ENCODE measurements at regions not wholly inside any gene's neighbourhood (a gene's known extent, or its start where the extent isn't known, plus 50 kb on each side); places are given as distances from the start of the nearest gene placed in this dataset.

DNA sequence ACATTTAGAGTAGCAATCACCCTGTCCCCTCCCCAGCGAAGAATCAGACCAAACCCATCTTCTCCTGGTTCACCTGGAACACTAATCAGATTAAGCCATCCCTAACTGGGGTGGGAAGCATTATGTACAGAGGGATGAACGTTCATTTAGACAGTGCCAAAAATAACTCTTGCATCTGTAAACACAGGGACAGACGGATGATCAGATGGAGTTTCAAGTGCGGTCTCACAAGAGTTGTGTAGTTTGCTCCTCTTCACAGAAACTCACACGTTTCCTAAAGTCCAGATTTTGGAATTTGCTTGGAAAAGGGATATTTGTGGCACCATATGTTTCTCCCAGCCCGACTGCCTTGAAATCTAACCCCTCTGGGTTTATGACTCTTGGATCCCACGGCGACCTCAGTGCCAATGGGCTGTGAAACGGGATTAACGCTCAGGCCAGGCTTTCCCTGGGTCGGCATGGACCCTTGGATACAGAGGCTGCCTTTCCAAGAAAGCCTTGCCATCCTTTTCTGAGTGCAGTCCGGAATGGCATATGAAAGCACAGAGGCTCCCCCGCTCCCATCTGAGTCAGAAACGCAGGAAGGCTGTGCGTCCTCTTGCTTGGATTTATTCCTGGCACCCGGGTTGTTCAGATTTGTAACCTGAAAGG, 293.2 kb upstream of the HABP2 start:
- no peak for DNase-seq (ENCODE audit: low spot score)

DNA sequence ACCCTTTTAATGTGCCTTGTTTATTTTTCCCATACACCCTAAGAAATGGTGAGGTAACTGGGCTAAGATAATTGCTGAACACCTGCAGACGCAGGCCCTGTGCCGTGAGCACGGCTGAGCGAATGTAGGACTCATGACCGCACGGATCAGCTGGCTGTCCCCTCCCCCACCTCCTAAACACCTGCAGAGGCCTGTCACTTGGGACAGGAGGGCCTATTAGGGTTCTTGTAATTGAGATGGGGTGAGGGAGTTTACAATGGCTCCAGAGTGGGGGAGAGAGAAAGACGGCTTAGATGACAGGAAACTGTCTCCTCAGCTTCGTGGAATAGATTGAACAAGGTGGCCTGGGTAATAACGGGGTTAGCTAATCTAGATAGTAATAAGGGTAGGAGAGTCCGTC, 291.7 kb upstream of the HABP2 start:
- no peak for DNase-seq (ENCODE audit: low spot score)

DNA sequence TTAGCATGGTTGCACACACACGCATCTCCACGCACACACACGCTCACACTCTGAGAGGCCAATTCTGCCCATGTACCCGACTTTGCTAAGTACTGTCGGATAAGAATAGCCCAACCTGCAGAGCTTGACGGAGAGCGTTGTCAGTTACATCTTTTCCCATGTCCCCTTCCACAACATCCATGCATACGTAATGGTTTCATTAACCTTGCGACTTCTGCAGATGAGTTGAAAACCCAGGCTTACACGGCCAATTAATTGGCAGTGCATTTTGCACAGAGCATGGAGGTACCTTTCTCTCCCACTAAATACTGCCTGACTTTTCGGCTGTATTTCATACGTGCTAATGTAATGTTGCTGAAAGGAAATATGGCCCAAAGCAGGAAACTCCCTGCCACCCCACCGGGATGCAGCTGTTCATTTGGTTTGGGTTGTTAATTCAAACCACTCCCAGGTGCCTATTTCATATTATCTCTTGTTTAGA, 291.2 kb upstream of the HABP2 start:
- no peak for DNase-seq (ENCODE audit: low spot score)

DNA sequence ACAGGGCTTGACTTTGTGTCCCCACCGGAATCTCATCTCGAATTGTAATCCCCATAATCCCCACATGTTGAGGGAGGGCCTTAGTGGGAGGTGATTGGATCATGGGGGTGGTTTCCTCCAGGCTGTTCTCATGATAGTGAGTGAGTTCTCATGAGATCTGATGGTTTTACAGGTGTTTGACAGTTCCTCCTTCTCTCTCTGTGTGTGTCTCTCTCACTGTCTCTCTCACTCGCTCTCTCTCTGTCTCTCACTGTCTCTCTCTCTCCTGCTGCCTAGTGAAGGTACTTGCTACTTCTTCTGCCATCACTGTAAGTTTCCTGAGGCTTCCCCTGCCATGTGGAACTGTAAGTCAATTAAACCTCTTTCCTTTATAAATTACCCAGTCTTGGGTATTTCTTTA, 289.8 kb upstream of the HABP2 start:
- no peak for DNase-seq (ENCODE audit: low spot score)

DNA sequence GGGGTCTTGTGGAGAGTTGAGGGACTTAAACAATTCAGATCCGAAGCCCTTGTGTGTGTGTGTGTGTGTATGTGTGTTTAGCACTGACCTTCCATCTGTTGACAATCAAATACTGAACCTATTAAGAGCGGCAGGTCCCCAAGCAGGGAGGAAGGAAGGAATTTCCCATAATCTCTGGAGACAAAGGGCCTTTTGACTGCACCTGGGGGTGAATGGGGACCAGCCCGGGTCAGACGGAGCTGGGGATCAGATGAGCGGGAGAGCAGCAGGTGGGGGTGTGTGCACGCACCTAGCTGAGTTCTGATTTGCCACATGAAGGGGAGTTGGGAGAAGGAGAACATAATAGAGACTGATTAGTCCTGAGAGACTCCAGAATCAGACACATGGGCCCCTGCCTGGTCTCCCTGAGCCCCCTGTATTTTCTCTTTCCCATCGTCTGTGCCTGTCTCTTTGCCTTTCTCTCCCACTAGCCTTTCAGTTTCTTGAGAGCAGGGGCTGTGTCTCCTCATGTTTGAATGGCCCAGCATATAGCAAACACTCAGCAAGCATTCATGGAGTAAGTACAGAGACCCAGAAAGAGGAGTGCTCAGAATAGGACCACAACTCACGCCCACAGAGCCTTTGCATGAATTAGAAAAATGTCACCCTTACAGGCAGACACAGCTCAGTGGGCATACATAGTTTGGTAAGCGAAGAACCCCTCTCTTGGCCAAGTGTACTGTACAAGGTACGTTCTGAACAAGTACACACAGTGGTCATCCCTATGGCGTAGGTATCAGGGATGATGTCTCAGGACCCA, 288.3 kb upstream of the HABP2 start:
- no peak for DNase-seq (ENCODE audit: low spot score)

DNA sequence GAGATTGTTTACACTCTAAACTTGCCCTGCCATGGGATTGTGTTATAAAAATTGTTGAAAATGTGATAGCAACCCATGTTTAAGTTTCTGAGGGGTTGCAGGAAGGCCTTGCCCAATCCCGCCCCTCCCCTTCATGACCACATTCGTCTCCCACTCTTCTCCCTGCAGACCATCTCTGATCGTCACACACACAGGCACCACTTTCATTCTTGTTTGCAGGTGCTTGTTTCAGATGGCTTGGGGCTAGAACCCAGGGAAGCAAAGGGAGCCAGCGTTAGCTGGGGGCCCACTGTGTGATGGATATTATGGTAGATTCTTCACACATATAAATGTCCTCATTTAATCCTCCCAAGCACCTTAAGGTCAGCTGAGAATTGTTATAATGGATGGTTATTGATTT, 286.7 kb upstream of the HABP2 start:
- DNase-seq (ENCODE audit: low spot score), result no peak

DNA sequence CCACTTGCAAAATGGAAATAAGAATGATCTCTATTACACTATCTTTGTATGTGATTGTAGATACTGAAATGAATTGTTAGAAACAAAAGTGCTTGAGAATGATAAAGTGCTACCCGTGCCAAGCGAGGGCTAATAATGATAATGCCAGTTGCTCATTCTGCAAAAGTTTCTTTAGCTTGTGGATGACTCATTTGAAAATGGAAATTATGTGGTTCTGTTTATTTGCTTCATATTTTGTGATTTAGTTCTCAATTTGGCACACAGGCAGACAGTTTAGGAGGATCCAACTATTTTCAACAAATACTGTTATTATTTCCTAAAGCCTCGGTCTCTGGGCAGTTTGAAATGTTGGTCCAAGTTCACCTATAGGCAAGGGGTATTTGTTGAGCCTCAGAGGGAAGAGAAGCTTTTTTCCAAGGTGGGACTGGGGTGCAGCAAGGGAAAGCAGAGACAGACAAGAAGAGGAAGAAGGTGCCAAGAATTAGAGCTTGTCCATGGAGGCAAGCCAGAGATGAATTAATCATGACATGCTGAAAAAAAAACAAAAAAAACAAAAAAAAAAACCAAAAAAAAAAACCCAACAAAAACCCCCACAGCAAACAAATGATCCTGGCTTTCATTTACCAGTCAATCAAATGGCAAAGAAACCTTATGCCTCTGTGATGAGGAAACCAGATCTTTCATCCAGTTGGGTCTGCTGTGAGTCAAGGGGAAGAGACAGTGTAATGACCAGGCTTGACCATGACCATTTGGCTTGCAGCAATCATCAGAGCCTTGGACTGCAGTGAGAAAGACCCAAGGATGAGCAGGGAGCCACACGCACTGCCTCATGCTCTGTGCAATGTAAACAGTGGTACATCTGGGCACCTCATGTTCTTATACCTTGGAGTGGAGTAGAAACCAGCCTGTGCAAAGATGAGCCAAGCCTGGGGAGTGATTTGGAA, 285.0 kb upstream of the HABP2 start:
- DNase-seq (ENCODE audit: low spot score), result no peak

DNA sequence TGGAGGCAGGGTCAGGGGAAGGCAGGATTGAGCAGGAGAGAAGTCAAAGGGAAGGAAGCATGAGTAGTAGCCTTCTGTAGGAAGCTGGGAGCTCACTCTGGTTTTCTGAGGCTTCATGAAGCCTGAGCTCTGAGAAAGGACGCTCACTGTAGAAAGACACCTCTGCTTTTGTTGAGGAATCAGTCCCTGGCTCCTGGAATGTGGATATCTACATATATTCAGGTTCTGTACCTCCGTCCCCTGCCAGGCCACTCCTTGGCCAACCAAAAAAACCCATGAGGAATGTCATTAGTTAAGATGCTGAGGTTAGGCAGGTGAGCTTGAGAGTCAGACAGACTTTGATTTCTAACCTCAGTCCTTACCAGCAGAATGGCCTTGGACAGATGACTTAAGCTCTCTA, 283.5 kb upstream of the HABP2 start:
- no peak for DNase-seq (ENCODE audit: low spot score)

DNA sequence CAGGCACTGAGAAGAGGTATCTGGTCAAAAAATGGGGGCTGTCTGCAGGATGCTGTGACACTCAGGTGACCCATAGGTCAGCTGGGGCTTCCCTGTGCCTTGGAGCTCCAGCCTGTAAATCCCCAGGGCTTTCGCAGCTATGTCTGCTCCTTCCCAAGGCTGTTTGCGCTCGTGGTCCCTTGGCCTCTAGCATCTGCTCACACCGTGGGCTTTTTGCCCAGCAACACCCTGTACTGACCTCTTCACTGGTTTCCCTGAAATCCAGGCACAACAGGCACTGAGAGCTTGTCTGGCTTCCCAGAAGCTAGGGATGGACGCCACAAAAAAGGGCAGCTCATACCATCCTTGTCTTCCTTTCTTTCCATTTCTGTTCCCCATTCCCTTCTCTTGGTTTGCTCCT, 280.3 kb upstream of the HABP2 start:
- DNase-seq (ENCODE audit: low spot score), result no peak

DNA sequence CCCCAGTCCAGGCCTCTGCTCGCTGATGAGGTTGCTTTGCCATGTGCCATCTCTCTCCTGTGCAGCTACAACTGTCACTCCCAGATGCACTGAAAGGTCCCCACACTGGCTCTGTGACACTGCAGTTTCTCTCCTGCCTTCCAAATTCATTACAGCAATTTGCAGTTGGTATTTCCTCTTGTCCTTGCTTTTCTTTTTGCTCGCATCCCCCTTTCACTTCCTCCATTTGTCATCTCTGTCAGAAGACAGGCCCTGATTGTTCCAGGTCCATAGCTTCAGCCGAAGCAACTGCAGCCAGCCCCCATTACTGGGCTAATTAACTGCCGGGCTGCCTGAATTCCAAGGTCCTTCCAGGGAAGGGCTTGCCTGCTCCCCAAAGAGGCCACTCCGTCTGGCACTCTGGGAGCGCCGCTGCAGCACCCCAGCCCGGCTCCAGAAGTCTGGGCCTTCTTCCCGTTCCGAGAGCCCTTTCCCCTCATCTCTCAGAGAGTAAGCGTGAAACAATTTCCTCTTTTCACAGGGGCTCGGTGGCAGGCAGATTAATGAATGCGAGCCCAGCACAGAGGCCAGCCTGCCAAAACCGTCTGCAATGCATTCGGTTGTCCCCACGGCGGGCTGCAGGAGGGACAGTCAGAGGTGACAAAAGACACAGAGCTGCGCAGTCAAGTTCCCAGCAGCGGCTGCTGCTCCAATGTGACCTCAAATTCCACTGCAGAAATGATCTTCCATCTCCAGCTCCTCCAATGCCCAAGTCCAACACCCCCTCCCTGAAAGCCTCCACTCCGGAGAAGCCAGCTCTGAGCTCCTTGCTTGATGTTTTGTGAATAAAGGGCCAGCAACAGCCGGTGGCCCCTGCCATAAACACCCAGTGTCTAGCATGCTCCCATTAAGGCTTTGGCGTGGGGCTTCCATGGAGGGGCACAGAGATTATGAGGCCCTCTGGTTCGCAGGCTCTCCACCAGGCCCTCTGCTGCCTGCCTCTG, 279.4 kb upstream of the HABP2 start:
- peak; percentile 14 for DNase-seq (ENCODE audit: low spot score)

DNA sequence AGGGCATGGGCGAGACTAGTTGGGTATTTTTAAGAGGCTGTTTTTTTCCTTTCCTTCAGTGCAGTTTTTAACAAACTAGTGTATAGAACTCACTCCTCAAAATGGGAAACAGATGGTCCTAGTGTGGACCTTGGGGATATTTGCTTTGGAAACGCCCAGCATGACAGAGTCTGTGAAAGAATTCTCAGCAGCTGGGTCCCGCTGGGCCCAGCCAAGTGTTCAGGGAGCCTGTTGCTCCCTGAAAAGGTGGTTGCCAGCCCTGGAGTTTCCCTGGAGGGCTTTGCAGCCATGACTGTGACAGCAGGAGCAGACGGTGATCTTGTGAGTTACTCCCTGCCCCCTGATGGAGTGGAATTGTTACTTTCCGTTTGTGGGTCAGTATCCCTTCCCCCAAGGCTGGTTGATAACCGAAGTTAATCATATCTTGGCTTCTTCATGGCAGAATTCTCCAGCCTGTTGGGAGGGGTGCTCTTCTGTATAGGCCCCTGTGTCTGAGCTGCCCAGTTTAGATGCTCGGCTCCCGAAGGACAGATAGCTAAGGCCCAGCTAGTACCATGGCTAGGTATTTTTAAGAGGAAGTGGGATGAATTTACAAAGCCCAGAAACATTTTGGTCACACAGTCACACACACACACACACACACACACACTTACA, 278.6 kb upstream of the HABP2 start:
- no peak for DNase-seq (ENCODE audit: low spot score)

DNA sequence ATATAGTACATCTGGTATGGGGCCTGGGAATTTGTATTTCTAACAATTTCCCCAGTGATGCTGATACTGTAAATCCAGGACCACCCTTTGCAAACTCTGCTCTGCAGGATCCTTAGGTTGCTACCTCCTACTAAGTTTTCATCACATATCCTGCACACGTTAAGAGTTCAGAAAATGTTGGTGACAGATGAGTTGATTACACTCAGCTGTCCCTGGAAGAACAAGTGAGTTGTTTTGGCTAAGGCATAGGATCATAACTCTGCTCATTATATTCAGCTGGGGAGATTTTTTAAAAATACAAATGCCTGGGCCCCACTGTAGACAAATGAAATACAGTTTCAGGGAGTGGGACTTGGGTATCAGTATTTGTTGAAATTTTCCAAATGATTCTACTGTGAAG, 274.6 kb upstream of the HABP2 start:
- no peak for DNase-seq (ENCODE audit: low spot score)

DNA sequence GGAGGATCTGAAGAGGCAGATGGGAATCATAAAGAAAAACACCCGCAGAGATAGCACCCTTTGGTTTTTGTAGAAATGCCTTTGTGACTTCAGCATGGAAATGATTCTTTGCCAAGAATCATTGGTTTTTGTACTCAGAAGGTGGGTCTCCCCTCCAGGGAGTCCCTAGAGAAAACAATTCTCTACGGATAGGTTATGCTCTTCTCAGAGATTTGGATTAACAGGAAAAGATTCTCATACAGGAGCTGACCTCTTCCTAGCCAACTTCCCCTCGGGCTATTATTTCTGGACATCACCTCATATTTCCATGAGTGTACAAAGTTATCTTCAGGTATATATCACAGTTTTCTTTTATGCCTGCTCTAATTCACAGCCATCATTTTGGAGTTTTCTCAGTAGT, 274.2 kb upstream of the HABP2 start:
- no peak for DNase-seq (ENCODE audit: low spot score)

DNA sequence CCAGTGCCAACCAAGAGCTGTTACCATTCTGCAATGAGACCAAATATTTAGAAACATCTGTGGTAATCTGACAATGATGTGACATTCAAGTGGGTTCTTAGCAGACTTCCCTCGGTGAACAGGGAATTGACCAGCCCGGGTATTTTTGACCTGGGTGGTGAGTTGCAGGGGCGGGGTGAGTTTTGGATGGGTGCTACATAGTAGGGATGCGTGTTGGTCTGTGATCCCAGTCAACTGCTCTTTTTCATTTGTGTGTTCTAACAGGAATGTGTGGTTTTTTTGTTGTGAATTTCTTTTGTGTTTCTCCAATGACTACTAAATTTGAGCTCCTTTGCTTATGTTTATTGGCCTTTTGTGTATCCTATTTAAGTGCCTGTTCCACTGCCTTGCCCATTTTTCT, 273.6 kb upstream of the HABP2 start:
- no peak for DNase-seq (ENCODE audit: low spot score)

DNA sequence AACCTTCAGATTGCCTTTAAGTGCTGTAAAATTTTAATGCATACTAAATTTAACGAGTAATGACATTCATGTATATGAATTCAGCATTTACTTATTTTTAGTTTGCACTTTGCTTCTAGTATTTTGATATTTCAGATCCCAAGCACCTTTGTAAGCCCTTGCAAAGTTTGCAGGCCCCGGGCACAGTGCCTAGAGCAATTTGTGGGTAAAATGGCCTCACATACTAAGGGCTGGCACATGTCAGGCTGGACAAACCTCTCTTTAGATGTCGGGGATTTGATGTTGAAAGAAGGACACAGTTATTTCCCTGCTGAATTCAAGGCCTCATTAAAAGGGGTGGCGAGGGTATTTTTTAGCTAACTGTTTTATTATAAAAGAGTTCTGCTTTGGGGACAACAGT, 270.3 kb upstream of the HABP2 start:
- DNase-seq (ENCODE audit: low spot score), result no peak

DNA sequence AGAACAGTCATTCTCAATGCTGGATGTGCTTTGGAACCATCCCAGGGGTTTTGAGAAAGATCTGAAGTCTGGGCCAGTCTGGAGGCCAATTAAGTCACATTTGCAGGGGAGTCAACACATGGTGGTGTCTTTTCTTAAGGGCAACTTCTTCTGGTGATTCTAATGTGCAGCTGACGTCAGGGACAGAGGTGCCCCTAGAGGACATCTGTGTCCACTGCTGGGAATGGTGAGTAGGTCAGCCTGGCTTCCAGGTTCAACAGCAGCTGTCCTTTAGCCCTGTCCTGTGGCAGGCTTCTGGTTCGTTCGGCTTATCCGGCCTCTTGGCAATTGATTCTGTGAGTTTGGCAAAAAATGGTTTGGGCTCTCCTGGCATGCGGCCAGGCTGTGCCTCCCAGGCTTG, 269.7 kb upstream of the HABP2 start:
- DNase-seq (ENCODE audit: low spot score), result no peak

DNA sequence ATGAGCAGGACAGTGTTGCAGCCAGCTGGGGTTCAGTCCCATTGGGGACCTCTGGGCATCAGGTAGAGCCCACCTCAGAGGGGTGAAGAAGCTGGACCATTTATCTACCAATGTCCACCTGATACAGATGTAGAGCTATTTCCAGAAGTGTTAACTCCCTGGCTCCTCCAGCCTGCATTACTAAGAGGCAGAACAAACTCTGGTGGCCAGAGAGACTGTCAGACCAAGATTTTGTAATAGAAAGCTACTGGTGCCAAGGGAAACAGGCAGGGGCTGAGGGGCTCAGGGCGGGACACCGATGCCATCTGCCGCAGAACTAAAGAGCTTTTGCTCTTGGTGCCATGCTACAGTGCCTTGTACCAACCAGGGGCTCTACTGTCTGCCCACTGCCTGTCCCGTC, 268.2 kb upstream of the HABP2 start:
- no peak for DNase-seq (ENCODE audit: low spot score)

DNA sequence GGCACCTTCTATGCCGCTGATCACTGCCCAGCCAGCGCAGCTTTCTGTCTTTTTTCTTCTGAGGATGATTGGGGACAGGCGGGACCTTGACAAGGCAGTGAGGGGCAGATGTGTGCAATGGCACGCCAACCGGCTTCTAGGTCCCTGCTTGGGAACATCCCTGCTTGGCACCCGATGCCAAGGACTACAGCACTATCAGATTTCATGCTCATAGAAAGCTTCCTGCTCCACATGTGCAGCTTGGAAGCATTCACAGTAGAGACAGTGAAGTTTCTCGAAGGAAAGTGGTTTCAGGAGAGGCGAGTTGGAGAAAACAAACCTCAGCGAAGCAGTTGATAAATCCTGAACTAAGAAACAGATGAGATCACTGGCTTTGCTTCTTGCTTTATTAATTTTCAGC, 267.5 kb upstream of the HABP2 start:
- DNase-seq (ENCODE audit: low spot score), result no peak

DNA sequence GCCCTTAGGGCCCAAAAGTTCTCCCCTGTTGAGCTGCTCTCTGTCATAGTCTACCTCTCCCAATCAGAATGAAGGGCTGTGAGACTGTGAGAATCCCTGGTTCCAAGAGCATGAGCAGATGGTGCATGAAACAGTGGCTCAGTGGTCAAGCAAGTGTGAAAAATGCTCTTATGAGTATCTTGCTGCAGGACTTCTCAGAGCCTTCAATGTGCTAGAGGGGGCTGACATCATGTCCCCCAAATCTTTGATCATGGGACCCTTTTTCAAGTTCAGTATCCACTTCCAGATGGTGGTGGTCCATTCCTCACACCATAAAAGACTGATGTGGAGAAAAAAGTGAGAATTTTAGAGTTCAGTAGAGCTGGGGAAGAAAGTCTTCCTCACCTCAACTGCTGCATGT, 265.3 kb upstream of the HABP2 start:
- no peak for DNase-seq (ENCODE audit: low spot score)

DNA sequence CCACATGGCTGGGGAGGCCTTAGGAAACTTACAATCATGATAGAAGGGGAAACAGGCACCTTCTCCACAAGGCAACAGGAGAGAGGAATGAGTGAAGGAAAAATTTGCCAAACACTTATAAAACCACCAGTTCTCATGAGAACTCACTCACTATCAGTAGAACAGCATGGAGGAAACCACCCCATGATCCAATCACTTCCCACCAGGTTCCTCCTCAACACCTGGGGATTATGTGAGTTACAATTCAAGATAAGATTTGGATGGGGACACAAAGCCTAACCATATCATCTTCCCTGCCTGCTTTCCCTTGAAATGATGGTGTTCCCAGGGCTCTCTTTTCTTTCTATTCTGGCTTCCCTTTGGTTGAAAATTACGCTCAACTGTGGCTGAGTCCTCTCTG, 262.7 kb upstream of the HABP2 start:
- DNase-seq (ENCODE audit: low spot score), result no peak

DNA sequence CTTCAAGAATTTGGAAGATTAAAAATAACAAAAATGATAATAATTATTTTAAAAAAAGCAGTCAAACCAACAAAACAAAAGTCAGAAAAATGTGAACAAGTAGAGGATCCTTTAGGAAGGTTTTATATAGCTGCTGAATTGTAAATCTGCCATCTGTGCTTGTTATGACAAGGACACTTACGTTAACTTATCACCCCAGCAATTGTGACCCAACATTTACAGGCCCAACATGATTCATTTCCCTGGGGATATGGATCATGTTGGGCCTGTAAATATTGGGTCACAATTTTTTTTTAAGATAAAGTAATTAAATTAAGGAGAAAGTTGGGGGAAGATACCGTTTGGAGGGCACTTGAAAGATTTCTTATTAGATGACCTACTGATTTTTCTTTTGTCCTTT, 261.4 kb upstream of the HABP2 start:
- DNase-seq (ENCODE audit: low spot score), result no peak

Data from mucosa of gallbladder (tissue), 1 donor.